CD4-positive, alpha-beta T cell treated with Interleukin-4 for 1 hour (primary cell): ENCODE measurements at regions not wholly inside any gene's neighbourhood (a gene's known extent, or its start where the extent isn't known, plus 50 kb on each side); places are given as distances from the start of the nearest gene placed in this dataset.

ENCODE experiments used
- DNase-seq, 2 donors: peaks; one replicate each; pipeline ENCODE4 v3.0.0-alpha.2; 2020 to 2022

DNA sequence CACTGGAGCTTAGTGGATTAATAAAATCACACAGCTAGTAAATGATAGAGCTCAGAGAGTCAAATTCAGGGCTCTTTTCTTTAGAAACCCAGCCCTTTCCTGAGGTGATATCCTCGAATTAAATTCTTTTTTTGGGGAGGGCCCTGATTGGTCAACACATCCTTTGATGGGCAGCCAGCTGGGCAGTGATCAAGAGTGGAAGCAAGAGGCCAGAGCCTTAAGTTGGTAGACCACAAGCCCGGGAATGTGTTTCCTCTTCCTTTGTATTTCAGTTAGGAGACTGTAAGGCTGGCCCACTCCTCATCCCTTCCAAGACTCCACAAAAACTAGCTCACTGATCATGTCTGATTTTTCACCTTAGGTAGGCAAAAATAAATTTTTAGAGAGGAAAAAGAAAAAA, 640.5 kb downstream of the DHX35 start:
- DNase-seq: no peak

DNA sequence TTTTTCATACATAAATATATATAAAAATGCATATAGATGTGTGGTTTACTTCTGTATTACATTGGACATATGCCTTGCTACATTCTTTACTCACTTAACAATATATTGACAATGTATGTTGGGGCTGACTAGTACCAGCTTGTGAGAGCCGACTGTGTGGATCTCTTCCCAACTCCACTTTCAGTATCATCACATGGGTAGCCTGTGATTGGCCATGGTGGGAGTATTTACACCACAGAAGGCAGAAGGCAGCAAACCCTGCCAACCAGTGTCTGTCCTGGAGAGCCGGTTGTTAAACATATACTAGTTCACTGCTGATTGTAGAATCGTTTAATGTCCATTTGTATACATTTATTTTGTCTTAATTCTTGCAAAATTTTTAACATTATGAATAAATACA, 638.7 kb downstream of the DHX35 start:
- no peak for DNase-seq

DNA sequence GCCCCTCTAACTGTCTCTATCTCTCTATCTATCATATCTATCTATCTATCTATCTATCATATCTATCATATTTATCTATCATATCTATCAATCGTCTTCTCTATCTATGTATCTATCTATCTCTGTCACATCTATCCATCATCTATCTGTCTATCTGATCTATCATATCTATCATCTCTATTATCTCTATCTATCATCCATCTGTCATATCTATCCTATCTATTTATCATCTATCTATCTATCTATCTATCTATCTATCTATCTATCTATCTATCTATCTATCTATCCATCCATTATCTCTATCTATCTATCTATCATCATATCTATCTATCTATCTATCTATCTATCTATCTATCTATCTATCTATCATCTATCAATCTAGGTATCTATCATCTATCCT, 638.0 kb downstream of the DHX35 start:
- no peak for DNase-seq

- no peak for DNase-seq
Measured at GRCh38 chr20:39596554-39596953, 634.4 kb downstream of the DHX35 start.

DNA sequence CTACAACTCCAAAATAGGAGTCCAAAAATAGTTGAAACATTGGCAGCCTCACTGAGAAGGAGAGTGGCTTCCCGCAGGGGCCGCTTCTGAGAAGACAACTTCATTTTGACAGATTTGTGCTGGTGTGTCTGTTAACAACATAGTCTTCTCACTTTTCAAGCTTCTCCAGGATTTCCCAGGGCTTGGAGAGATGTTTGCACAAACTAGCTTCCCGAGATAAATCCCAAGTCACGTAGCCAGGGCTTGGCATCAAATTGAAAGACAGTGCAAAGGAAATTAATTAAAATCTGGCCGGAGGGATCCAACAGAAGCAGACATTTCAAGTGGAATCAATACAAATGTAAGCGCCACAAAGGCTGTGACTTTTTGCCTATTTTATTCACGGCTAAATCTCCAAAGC, 630.2 kb downstream of the DHX35 start:
- no peak for DNase-seq

DNA sequence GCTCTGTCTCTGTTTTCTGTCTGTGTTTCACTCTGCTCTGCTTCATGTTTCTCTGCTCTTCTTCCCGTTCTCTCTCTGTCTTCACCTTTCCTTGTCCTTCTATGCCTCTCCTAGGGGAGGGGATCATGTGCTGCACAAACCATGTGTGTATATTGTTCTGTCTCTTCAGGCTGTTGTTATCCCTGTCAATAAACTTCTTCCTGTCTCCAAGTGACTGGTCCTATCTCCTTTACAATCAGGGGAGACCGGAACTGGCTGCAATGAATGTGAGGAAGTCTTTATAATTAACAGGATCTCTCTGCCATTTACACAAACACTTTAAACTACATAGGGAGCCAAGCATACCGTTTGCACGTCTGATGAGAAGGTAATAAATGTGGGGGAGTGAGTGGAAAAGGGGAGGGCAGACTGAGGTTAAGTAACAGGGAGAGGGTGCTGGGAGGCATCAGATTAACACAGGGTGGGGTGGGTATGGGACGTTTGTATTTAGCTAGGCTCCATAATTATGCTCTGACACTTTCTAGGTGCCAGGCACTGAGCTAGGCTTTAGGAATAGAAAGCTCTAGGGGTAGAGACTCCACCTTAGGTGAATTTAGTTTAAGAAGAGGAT, 626.1 kb downstream of the DHX35 start:
- no peak for DNase-seq

DNA sequence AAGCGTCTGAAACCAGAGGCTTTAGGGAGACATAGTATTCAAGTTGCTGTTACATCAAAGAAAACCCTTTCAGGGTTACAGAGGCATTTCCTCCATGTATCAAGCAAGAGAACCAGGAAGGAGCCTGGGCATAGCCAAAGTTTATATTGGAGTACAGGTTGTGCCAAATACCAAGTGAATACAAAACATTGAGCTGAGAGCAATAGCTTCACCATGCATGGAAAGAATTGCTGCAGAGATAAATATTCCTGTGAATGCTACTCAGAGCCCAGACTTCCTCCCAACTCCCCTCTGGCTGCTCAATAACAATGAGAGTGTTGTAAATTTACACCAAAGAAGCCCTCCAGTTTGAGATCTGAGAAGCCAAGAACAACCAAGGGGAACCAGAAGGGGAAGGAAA, 618.9 kb downstream of the DHX35 start:
- DNase-seq: no peak

DNA sequence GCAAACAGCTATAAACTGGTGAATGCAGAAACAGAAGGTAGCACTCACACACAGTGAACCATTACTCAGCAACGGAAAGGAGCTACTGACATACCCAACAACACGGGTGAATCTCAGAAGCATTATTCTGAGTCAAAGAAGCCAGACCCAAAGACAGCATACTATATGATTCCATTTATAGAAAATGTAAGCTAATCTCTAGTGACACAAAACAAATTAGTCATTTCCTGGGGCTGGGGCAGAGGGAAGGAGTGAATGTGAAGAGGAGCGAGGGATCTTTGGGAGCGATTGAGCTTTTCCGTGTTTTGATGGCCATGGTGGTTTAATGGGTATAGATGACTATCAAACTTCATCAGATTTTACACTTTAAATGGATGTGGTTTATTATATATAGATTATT, 614.6 kb downstream of the DHX35 start:
- no peak for DNase-seq

- no peak for DNase-seq
Measured at GRCh38 chr20:39574061-39574460, 611.9 kb downstream of the DHX35 start.

GRCh38 chr20:39571171-39571570, 609.0 kb downstream of the DHX35 start:
- no peak for DNase-seq

DNA sequence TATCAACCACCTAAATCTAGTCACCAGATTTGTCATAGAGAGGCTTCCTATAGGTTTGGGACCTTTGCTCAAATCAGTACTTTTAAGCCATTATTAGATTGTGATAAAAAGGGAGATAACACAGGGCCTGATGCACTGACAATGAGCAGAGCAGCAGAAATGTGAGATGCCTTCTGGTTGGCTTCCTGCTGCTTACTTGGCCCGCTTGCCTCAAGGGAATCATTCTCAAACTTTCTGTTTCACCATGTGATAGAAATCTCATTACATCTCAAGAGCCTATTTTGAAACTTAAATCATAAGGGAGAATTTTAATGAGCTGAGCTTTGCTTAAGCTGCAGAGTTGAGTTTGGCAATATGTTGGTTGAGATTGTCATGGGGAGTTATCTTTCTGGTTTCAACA, 606.0 kb downstream of the DHX35 start:
- no peak for DNase-seq

DNA sequence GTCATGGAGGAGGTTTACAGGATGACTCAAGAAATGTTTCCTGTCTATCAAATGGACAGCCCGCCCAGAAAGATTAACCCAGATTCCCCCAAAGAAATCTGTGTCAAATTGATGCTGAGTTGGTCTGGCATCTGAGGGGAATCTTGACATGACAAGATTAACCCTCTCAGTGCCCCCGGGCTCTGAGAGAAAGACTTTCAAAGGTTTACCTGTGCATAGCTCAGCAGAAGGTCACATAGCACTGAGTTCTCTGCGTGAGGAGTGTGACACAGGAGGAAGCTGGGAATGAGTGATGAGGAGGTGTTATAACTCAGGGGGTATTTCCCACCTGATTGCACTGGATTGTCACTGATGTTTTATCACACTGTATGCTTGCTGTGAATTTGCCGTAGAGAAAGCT, 601.2 kb downstream of the DHX35 start:
- no peak for DNase-seq

- DNase-seq: no peak
Measured at GRCh38 chr20:39554341-39554740, 592.2 kb downstream of the DHX35 start.

GRCh38 chr20:39553120-39553519, 591.0 kb downstream of the DHX35 start:
- DNase-seq: no peak

DNA sequence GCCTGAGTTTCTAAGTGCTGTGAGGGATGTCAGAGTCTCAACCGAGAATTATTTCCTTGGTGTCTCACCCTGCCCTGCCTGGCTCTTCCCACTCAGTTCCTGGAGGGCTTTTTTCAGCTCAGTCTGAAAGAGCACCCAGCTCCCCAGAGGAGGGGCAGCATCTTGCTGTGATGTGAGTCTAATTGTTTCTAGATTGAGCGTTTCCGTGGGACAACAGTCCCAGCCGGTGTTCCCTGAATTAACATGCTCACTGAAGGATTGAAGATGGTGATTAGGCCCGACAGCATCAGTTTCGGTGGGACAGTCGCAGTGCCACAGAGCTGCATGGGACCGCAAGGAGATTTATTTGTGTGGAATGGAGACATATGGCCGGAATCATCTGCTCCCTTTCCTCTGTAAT, 587.6 kb downstream of the DHX35 start:
- DNase-seq: no peak

GRCh38 chr20:39547546-39548408, 585.6 kb downstream of the DHX35 start:
- no peak for DNase-seq

DNA sequence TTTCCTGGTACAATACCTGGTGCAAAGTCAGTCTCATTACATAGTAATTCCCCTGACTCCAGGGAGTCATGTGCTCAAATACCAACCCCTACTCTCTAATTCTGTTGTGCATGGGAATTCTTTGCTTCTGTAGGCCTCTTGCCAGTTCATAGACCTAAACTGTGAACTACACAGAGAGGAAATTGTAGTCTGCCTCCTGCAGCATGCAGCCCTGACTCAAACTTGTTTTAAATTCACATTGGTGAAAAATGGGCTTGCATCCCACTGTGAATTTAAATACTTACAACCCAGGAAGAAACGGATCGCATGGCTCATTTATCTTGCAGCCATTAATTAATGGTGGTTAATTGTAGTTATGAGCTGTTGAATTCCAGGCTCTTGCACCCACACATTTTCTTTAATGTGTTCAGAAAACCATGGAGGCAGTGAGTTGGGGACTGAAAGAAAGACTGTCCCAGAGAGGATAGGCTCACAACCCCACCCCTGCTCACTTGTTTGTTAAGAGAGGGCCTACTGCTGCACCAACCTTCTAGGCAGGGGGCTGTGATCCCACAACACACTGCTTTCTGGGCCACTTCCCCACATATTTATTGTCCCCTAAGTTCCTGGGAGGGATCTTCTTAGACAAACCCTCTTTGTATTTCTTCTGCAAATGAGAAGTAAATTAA, 579.1 kb downstream of the DHX35 start:
- DNase-seq: no peak

GRCh38 chr20:39538317-39538716, 576.2 kb downstream of the DHX35 start:
- no peak for DNase-seq

- no peak for DNase-seq
Measured at GRCh38 chr20:39535301-39535700, 573.2 kb downstream of the DHX35 start.

- DNase-seq: no peak
Measured at GRCh38 chr20:39534846-39535245, 572.7 kb downstream of the DHX35 start.

DNA sequence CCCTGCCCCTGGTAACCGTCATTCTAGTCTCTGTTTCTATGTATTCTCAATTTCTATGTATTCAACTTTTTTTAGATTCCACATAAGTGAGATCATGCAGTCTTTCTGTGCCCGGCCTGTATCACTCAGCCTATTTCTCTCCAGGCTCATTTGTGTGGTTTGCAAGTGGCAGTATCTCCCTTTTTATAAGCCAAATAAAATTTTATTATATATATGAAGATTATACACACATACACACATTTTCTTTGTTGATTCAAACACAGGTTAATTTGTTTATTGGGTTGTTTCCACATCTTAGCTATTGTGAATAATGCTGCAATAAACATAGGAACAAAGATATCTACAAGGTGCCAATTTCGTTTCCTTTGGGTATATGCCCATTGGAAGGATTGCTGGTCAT, 571.7 kb downstream of the DHX35 start:
- DNase-seq: no peak

DNA sequence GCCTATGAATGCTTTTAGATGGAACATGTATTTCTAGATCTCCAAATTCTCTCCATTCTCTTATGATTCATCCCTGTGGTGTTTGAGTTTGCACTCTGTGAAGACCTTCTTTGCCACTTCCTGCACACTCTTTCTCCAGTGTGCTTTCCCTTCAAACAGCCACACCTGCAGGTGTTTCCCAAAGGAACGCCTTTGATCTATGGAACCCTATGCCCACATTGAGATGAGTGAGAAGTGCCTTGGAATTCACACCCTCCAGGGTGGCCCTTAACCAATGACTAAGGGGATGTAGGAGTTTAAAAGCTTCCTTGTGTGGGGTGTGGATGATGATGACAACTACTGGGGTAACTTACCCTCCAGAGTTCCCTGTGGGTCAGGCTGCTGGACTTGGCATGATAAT, 570.1 kb downstream of the DHX35 start:
- no peak for DNase-seq

DNA sequence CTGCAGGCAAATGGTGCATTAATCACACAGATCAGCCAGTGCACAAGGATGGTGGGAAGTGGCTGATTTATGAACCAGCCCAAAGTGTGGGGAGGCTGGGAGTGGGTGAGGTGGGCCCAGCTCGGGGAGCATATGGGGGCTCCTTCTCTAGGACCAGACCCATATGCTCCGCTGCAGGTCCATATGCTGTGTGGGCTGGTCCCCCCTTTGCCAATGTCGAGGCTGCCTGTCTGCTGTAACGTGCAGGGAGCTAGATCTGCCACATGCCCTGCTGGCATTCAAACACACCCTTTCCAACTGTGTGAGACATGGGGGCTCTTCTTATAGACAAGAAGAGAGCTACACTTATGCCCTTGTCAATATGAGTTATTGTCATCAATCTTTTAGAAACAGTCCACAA, 566.3 kb downstream of the DHX35 start:
- DNase-seq: no peak

- DNase-seq: no peak
Measured at GRCh38 chr20:39524371-39524911, 562.3 kb downstream of the DHX35 start.
